ENCODE measurements at regions not wholly inside any gene's neighbourhood (a gene's known extent, or its start where the extent isn't known, plus 50 kb on each side); places are given as distances from the start of the nearest gene placed in this dataset.

GRCh38 chr6:156254240-156254639 is 522.9 kb upstream of the ARID1B start:
- H3K9me3 ChIP-seq, result no peaks in the 10 kb centered on the region
- no peaks in the 10 kb centered on the region for H3K4me1 ChIP-seq
- no peaks in the 10 kb centered on the region for H3K27me3 ChIP-seq
- no peaks in the 10 kb centered on the region for H3K36me3 ChIP-seq (replicated peaks in 1 of 2; ENCODE audit: insufficient read depth in 1 of 2, low read depth in 2 of 2)
- H3K4me3 ChIP-seq, result no peak overlapping the region
- H3K27ac ChIP-seq, result no peak overlapping the region
- no peak for ATAC-seq
- no peak for TF ChIP-seq CTCF (IDR thresholded peaks at IDR 0.05)
- TF ChIP-seq POLR2A (IDR thresholded peaks at IDR 0.05), result no peak
- intact Hi-C loops (cut with DNase I), result no loop called here
- 75 to 79% methylated on average over 5 of the region's 5 CpGs for WGBS, 2 donors
- DNase-seq, result no peak

GRCh38 chr6:156250593-156250992 is 526.6 kb upstream of the ARID1B start:
- intact Hi-C loops (cut with DNase I), result no loop called here
- TF ChIP-seq CTCF (IDR thresholded peaks at IDR 0.05) (no peak), POLR2A (IDR thresholded peaks at IDR 0.05) (no peak)
- Histone ChIP-seq H3K4me1 (no peaks in the 10 kb centered on the region), H3K27ac (no peak overlapping the region), H3K36me3 (replicated peaks in 1 of 2; ENCODE audit: insufficient read depth in 1 of 2, low read depth in 2 of 2) (no peaks in the 10 kb centered on the region), H3K4me3 (no peak overlapping the region), H3K9me3 (no peaks in the 10 kb centered on the region), H3K27me3 (no peaks in the 10 kb centered on the region)
- WGBS, 2 donors, result 84 to 86% methylated on average over 5 of the region's 5 CpGs
- no peak for ATAC-seq
- DNase-seq, result no peak

- intact Hi-C loops (cut with DNase I), result no loop called here
- H3K4me3 ChIP-seq, result no peak overlapping the region
- no peaks in the 10 kb centered on the region for H3K9me3 ChIP-seq
- H3K27me3 ChIP-seq, result no peaks in the 10 kb centered on the region
- no peak for ATAC-seq
- H3K27ac ChIP-seq, result no peak overlapping the region
- H3K36me3 ChIP-seq (replicated peaks in 1 of 2; ENCODE audit: insufficient read depth in 1 of 2, low read depth in 2 of 2), result no peaks in the 10 kb centered on the region
- WGBS, 2 donors, result 76 to 94% methylated on average over 3 of the region's 3 CpGs
- no peak for TF ChIP-seq POLR2A (IDR thresholded peaks at IDR 0.05)
- no peaks in the 10 kb centered on the region for H3K4me1 ChIP-seq
- no peak for DNase-seq
These were observed 535.0 kb upstream of the ARID1B start for GRCh38 chr6:156242206-156242605.

- Histone ChIP-seq H3K36me3 (replicated peaks in 1 of 2; ENCODE audit: insufficient read depth in 1 of 2, low read depth in 2 of 2) (no peaks in the 10 kb centered on the region), H3K27me3 (no peaks in the 10 kb centered on the region), H3K27ac (no peak overlapping the region), H3K4me1 (peaks cover 7% of the 10 kb centered on the region), H3K4me3 (no peak overlapping the region), H3K9me3 (no peaks in the 10 kb centered on the region)
- TF ChIP-seq CTCF (IDR thresholded peaks at IDR 0.05) (no peak), POLR2A (IDR thresholded peaks at IDR 0.05) (no peak)
- intact Hi-C loops (cut with DNase I), result no loop called here
- no peak for ATAC-seq
- WGBS, 2 donors, result 56 to 63% methylated on average over 10 of the region's 10 CpGs
- DNase-seq, result no peak
These were observed 546.0 kb upstream of the ARID1B start for GRCh38 chr6:156231026-156231765.

- Histone ChIP-seq H3K27ac (no peak overlapping the region), H3K4me1 (no peaks in the 10 kb centered on the region), H3K9me3 (no peaks in the 10 kb centered on the region), H3K36me3 (replicated peaks in 1 of 2; ENCODE audit: insufficient read depth in 1 of 2, low read depth in 2 of 2) (no peaks in the 10 kb centered on the region), H3K27me3 (no peaks in the 10 kb centered on the region), H3K4me3 (no peak overlapping the region)
- no peak for DNase-seq
- intact Hi-C loops (cut with DNase I), result no loop called here
- no peak for TF ChIP-seq POLR2A (IDR thresholded peaks at IDR 0.05)
- TF ChIP-seq CTCF (IDR thresholded peaks at IDR 0.05), result no peak
- ATAC-seq, result no peak
These were observed 557.2 kb upstream of the ARID1B start for GRCh38 chr6:156219973-156220372.

Measured in body of pancreas (tissue), 4 donors.